ENCODE measurements at regions not wholly inside any gene's neighbourhood (a gene's known extent, or its start where the extent isn't known, plus 50 kb on each side); places are given as distances from the start of the nearest gene placed in this dataset.

GRCh38 chr22:22375576-22376351 is 131.2 kb downstream of the VPREB1 start:
- TF ChIP-seq, protein P1, sequence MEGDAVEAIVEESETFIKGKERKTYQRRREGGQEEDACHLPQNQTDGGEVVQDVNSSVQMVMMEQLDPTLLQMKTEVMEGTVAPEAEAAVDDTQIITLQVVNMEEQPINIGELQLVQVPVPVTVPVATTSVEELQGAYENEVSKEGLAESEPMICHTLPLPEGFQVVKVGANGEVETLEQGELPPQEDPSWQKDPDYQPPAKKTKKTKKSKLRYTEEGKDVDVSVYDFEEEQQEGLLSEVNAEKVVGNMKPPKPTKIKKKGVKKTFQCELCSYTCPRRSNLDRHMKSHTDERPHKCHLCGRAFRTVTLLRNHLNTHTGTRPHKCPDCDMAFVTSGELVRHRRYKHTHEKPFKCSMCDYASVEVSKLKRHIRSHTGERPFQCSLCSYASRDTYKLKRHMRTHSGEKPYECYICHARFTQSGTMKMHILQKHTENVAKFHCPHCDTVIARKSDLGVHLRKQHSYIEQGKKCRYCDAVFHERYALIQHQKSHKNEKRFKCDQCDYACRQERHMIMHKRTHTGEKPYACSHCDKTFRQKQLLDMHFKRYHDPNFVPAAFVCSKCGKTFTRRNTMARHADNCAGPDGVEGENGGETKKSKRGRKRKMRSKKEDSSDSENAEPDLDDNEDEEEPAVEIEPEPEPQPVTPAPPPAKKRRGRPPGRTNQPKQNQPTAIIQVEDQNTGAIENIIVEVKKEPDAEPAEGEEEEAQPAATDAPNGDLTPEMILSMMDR (IDR thresholded peaks at IDR 0.05) = no peak
- no peak for TF ChIP-seq POLR2A (IDR thresholded peaks at IDR 0.05)

All from right lobe of liver (tissue), 4 donors.